GM13976 (cell line): ENCODE measurements at regions not wholly inside any gene's neighbourhood (a gene's known extent, or its start where the extent isn't known, plus 50 kb on each side); places are given as distances from the start of the nearest gene placed in this dataset.

Source experiments
- DNase-seq: peaks from one replicate; pipeline ENCODE4 v3.0.0; 2012; ENCODE audit warnings: low spot score
- CTCF ChIP-seq: IDR thresholded peaks from 2 replicates; pipeline ENCODE4 v1.5.1; 2012; ENCODE audit warnings: borderline replicate concordance, mild to moderate bottlenecking; ENCODE audit not compliant: insufficient read depth; ENCODE audit errors: extremely low read depth, missing control alignments, control extremely low read depth
- in situ Hi-C: fragments of 300-500 bp; cut with MboI; formaldehyde crosslinking; loops from one replicate; pipeline ENCODE4 v1.12.0; 2022; ENCODE audit warnings: low sequenced_read_pairs, mixed read lengths, inconsistent platforms; ENCODE audit not compliant: unreplicated experiment

GRCh38 chr5:61625681-61626621 is 293.9 kb downstream of the ZSWIM6 start:
- peak; percentile 55 for DNase-seq
- in situ Hi-C loops = no loop called here
- TF ChIP-seq CTCF = no peak

GRCh38 chr5:61626639-61627282 is 294.7 kb downstream of the ZSWIM6 start:
- TF ChIP-seq CTCF = no peak
- in situ Hi-C loops = no loop called here
- DNase-seq = peak; percentile 37

- no peak for DNase-seq
- in situ Hi-C loops = no loop called here
- no peak for TF ChIP-seq CTCF
These were observed 295.5 kb downstream of the ZSWIM6 start for GRCh38 chr5:61627531-61627930.

- in situ Hi-C loops = no loop called here
- no peak for TF ChIP-seq CTCF
- no peak for DNase-seq
These were observed 298.9 kb downstream of the ZSWIM6 start for GRCh38 chr5:61630908-61631307.

GRCh38 chr5:61631438-61631941 is 299.4 kb downstream of the ZSWIM6 start:
- in situ Hi-C loops = no loop called here
- no peak for DNase-seq
- no peak for TF ChIP-seq CTCF

GRCh38 chr5:61632064-61632463 is 300.0 kb downstream of the ZSWIM6 start:
- in situ Hi-C loops = no loop called here
- TF ChIP-seq CTCF = no peak
- no peak for DNase-seq
